DMS114 treated with DMSO at 0.1 percent for 48 hours (cell line): ENCODE measurements at regions not wholly inside any gene's neighbourhood (a gene's known extent, or its start where the extent isn't known, plus 50 kb on each side); places are given as distances from the start of the nearest gene placed in this dataset.

Experiments used
- DNase-seq: peaks from one replicate; lab custom pipeline; 2025; ENCODE audit not compliant: unreplicated experiment; lab: John Stamatoyannopoulos, UW

DNA sequence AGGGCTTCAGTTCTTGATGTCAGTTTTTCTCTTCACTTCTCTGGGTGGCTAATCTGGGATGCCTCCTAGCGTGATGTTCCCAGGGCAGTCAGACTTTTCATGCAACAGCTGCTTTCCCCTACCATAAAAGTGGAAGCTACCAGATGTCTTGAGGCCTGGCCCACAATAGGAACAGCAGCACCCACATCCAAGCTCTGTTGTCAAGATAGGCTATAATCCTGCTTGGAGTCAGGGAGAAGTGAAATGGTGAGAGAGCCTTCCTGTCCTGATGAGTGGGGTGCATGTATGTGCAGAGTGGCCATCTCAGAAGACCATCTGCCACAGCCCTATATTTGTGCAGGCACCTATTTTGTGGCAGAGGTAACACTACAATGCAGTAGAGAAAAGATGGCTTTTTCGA is 108.0 kb downstream of the HTR5A start:
- DNase-seq, result no peak

DNA sequence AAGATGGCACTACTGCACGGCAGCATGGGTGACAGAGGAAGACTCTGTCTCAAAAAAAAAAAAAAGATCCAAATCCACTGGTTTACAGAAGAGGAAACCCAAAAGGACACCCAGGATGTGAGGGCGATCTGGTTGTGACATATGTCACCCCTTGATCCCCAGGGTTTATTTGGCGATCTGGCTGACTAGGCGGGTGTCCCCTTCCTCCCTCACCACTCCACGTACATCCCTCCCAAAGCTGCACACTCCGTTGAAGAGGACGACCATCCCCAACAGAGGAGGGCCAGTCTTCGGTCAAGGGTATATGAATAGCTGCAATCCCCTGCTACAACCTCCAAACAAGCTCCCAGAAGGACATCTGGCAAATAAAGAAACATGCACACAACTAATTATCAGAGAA is 111.6 kb downstream of the HTR5A start:
- DNase-seq, result no peak

DNA sequence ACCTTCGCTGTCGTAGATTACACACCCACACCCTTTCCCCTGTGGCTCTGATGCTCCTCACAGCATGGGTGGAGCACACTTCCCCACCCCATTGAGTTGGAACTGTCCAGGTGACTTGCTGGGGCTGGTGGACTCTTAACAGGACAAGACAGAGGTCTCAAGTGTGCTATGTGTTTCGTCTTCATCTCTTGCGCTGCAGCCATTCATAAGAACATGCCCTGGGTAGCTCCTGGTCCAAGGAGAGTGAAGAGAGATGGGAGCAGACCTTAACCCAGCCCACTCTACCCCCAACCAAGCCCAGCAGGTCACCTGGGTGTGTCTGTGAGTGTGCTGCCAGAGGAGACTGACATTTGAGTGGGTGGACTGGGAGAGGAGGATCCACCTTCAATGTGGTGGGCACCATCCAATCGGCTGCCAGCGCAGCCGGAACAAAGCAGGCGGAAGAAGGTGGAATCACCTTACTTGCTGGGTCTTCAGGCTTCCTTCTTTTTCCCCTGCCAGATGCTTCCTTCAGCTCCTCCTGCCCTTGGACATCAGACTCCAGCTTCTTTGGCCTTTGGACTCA is 112.4 kb downstream of the HTR5A start:
- no peak for DNase-seq

DNA sequence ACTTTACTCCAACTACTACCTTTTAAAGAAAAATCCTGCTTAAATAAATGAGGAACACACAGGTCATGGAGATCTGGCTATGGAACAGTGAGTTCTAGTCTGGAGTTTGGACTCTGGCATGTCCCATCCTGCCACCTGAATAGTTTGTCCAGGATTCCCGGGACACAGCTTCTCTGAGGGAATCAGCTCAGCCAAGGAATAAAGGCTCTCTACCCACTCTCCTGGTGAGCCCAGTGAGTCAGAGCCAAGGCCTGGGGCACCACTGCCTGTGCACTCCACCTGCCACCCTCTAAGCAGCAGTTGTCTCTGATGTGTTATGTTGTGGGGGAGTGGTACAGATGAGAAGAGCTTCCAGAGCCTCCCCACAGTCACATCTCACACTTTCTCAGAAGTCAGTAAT is 113.5 kb downstream of the HTR5A start:
- DNase-seq, result no peak

DNA sequence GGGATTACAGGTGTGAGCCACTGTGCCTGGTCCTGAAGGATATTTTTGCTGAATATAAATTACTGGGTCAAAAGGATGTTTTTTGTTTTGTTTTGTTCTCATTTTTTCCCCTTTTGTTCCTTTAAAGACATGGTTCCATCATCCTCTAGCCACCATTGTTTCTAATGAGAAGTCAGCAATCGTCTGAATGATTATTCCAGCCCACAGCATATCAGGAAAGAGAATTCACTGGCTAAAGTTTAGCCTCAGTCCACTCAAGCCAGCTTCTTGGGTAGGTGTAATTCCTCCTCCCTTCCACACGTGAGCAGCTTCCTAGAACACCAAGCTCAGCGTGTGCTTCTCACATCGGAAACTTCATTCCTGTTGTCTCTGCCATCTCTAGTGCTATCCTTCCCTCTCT is 112.8 kb upstream of the INSIG1 start:
- DNase-seq, result no peak

DNA sequence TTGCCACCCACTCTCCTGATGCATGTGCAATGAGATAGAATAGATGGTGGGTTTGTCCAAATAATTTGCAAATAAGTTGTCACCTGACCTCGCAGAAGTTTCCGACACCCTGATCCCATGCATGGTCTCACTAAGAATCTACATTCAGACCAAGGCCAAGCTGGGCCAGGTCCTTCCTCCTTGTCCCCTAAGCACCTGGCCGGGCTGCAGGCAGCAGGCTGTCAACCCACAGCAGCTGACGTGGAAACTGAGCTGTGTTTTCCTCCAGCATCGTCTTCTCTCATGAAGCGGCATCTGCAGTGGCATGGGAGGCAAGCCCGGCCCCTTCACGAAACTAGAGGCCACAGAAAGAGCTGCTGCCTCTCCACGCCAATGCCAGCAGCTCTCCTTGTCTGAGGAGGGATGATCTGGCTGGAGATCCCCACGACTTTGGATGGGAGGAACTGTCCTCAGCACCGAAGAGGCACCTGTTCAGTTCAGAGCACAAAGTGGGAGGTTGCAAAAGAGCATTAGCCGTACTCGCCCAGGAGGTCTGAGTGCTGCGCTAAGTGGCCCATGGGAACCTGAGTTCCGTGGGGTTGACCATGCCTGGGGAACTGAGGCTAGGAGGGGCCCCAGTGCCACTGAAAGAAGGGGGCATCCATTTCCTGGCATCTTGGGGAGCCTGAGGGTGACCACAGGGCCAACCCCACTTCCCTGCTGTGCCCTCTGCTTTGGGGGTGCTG is 110.5 kb upstream of the INSIG1 start:
- no peak for DNase-seq

DNA sequence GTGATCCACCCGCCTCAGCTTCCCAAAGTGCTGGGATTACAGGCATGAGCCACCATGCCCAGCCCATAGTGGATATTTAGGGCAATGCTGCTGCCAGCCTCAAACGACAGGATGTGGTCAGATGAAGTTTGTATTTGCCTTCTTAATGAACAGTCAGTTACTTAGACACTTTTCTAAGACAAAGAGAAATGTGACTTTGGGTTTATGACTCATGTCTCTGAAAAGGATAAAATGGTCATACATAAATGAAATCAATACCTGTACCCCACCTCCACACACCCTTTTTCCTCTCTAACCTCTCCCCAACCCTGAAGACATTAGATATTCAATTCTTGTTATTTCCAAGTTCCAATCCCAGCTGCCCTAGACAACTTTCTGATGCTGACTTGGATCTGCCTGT is 109.3 kb upstream of the INSIG1 start:
- DNase-seq, result no peak

DNA sequence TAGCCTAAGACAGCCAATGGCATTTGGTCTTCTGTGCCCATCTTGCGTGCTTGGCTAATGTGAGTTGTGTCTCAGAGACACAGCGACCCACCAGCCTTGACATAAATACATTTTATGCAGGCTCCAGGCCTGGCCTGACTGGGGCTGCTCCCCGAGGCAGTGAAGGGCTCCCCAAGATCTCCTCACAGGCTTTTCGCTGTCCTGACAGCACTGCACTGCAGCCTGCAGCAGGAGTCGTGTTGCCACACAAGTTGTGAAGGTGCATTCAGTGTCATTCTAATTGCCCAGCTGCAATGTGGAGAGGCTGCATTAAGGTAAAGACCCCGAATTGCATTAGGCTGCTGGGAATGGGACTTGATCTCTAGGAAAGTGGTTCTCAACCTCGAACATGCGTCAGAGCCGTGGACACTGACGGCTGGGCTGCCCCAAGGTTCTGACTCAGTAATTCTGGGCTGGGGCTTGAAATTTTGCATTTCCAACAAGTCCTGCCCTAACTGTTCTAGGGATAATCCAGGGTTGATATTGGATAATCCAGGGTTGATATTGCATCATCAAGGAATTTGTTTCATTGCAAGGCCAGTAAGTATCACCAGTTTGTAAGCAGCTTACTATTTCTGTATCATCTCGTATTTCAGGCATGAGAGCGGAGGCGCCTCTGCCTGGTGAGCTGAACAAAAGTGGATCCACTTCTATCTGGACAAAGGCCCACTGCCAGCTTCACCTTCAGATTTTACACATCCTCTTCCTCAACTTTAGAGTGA is 108.7 kb upstream of the INSIG1 start:
- DNase-seq, result no peak

DNA sequence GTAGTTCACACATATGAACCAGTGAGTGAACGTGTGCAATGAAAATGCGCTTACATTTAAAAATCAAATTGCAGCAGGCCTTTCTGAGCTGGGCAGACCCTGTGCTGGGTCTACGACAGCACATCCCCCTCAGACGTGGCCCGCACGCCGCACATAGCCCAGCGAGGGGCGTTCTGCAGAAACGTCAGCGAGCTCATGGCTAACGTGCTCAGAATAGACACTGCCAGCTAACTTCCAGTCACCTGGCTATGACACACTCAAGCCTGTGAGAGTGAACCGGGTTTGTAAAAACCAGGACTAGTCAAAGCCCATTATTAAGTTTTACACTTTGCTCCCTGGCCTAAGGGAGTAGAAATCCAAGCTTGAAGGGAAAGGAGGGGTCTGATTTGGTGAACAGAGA is 108.1 kb upstream of the INSIG1 start:
- DNase-seq, result no peak

DNA sequence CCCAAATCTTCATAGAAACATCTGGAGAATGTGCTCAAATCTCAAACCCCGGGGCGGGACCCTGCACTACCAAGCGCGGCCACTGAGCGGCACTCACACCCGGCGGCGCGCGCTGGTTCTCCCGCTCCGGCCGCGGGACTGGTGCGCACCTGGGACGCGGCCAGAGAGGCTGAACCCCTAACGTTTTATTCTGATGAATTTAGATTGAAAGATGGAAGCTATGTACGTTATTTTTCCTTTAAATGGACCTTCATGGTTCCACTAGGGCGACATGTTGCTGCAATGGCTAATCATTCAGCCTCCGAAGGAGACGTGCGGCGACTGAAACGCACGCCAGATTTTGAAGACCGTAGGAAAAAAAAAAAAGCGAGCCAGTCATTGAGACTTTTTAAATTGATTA is 107.0 kb upstream of the INSIG1 start:
- peak; percentile 6 for DNase-seq

DNA sequence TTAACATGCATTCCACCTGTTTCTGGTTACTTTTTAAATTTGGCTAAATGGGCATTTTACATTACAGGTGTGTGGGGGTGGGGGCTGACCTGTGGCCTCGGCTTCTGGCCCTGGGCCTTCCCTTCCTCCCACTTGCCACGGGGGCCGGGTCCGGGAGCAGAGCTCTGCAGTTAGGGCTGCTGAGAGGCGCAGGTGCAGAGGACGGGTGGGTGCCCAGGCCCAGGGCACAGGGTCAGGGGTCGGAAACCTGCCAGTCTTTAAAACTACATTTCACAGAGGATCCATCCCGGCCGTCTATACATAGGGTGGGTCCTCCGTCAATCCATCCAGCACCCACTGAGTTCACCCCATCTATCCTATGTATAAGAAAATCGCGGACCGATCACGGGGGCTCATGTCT is 106.5 kb upstream of the INSIG1 start:
- DNase-seq, result no peak

DNA sequence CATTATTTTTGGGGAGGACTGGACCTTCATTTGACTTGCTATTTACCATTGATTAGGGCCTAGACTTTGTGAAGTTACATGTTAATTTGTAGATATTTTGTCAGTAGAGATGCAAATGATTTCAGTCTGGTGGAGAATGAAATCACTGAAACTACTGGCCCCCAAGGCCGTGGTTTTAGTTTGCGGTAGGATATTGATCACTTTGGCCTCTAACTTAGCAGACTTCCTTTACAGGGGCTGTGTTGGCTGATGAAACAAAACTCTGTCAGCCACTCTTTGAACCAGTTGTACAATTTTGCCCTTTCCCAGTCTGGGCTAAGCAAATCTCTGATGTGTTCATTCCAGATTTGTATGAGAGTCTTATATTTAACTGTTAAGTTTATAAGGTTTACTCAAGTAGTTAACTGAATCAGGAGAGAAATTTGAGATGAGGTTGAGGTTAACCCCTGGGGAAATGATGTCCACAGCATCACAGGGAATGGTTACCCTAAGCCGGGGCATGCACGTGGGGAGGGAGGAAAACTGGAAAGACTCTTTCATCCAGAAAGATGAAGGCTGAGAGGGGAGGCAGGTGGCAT is 105.7 kb upstream of the INSIG1 start:
- no peak for DNase-seq

DNA sequence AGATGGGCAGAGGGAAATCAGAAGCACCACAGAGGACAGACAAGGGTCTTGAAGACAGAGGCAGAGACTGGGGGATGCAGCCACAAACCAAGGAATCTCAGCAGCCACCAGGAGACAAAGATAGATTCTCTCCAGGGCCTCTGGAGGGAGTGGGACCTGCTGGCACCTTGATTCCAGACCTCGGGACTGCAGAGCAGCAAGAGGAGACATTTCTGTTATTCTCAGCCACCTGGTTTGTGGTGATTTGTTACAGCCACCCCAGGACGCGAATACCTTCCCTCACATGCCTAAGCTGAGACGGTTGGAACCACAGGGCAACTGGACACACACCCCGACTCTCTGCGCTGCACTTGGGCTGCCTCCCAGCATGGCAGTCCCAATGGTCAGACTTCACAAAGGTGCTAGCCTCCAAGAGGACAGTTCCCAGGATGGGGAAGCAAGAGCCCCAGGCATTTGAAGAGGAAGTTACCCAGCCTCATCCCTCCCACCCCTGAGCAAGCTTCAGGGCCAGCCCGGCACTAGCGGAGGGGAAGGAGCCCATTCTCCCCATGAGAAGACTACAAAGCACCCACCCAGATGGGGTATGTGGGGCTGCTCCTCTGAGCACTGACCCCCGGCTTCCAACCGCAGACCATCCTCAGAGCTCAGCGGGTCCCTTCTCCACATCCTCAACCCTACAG is 104.6 kb upstream of the INSIG1 start:
- no peak for DNase-seq

DNA sequence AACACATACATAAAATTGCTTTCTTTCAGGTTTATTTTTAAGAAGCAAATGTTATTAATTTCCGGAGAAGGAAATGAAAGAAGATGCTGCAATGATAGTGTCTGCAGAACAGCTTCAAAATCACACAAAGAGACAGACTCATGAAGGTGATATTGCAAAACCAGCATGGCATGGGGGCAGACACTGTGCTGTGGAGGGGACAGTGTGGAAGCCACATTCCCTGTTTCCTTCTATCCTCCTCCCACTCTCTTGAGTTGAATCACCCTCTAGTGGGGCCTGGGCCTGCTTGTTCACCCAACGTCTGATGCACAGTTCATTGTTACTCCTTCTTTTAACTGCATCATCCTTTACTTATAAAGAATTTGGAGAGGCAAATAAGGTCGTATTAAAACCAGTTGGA is 104.0 kb upstream of the INSIG1 start:
- no peak for DNase-seq

DNA sequence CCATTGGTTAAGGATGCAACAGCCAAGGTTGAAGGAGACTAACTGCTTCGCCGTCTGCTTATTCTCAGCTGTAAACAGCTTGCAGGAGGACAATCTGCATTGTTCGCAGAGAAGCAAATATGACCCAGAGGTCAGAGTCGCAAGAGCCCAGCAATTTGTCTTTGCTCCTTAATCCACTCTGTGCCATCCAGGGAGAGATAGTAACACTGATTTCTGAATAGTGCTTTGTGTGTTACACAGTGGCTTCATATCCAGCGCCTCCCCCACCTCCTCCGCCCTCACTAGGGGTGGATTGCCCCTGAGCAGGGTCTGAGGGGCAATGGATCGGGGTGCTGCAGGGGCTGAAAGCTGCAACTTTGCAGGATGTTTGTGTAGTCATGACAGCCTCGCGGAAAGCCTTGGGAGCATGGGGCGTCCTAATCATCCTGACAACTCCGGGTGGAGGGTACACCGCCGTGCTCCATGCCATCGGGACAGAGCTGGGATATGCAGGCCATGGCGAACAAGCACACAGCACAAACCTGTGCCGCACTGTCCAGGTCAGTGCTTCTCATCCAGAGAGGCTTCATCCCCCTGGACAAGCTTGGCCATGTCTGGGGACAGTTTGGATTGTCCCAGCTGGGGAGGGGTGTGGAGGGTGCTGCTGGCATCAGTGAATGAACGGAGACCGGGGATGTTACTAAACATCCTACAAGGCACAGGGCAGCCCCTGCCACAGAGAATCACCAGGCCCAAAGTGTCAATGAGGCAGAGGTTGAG is 103.1 kb upstream of the INSIG1 start:
- no peak for DNase-seq

DNA sequence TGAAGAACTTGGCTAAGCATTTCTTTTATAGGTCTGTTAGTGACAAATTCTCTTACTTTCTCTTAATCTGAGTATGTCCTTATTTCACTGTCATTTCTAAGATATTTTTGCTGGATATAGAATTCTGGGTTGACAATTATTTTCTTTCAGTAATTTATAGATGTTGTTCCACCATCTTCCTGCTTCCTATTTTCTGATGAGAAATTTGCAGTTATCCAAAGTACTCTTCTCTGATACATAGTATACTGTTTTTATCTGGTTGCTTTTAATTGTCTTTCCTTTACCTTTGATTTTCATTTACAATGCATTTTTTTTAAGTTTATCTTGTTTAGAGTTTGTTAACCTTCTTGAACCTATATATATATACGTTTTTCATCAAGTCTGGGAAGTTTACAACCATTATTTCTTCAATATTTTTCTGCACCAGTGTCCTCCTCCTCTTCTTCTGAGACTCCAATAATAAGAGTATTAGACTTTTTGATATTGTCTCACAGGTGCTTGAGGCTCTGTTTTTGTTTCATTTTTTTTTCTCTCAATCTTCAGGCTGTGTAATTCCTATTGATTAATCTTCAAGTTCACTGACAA is 101.6 kb upstream of the INSIG1 start:
- no peak for DNase-seq

DNA sequence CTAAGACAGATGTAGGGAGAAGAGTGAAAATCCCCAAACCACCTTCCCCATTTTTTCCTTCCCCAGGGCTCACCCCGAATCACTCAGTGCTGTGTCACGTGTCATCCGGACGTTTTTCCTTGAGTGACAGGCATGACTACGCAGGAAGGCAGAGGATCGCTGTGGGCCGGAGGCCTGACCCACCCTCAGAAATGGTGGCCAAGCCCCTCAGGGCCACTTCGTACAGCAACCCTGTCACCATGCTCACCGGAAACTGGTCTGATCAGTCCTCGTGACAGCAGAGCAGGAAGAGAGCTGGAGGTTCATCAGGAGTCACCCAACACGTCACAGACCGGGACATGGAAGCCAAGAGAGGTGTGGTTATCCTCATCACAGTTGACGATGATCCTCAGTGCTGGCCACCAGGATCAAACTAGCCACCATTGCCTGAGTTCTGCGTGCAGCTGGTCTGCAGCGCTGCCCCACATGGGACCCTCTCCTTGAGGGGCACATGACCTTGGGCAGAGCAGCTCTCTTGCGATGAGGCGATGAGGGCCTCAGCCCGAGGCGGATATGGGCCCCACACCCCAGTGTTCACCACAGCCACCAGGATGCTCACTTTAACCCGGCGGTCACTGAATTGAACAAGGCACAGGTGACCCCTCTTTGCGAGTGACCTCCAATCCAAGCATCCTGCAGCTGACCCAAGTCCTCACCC is 99.3 kb upstream of the INSIG1 start:
- DNase-seq, result no peak

DNA sequence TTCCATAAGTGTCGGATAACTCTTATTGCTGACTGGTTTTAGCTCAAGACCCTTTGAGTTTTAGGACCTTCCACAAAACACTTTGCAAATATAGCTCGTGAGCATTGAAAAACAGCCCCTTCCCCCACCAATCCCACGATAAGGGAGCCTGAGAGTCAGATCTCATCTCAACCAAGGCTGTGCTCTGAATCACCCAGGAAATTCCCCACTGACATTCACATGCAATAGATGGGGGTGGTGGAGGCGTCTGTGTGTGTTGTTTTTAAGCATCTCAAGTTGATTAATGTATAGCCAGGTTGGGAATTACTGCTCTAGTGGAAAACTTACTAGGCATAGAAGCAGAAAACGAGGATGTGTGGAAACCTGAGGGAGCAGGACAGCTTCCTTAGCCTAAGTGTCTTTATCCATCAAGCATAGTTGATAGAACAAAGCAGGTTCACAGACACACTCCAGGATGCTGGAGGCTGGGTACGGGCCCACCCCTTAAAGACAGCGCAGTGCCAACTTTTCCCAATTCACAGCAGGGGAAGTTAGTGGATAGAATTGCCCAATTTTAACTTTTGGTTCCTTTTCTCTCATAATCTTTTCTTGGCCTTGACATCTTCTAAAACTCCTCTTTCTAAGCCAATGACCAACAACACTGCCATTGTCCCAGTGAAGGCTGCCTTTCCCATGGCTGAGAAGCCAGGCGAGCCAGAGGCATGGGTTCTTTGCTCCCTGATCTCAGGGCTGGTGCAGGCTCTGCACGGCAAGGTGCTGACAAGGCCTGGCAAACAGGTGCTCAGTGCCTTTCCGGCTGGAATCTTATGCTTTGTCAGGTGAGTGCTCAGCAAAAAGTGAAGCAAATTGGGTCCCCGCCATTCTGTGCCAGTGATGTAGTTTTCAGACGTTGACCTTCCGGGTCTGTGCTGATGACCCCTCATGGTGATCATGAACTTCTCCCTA is 98.5 kb upstream of the INSIG1 start:
- no peak for DNase-seq
